Vagina (tissue), 2 donors: ENCODE measurements at regions not wholly inside any gene's neighbourhood (a gene's known extent, or its start where the extent isn't known, plus 50 kb on each side); places are given as distances from the start of the nearest gene placed in this dataset.

ENCODE experiments used
- CTCF ChIP-seq, 3 experiments: fragments of 450-650 bp in 2 of 3; fragments of 200-600 bp in 1 of 3; sonication (generic) in 1 of 3; IDR thresholded peaks; one replicate each; pipeline ENCODE4 v1.5.1; 2017 to 2019; ENCODE audit warnings: antibody characterized with exemption in 3 of 3, mild to moderate bottlenecking in 2 of 3, moderate library complexity in 2 of 3
- POLR2A ChIP-seq, 2 donors: fragments of 450-650 bp; IDR thresholded peaks; one replicate each; pipeline ENCODE4 v1.6.1; 2017; ENCODE audit warnings: antibody characterized with exemption in 2 of 2, mild to moderate bottlenecking in 2 of 2, moderate library complexity in 2 of 2
- POLR2AphosphoS5 ChIP-seq, 2 donors: sonication (generic); formaldehyde crosslinking; IDR thresholded peaks; one replicate each; pipeline ENCODE4 v1.9.0; 2017; ENCODE audit warnings: antibody characterized with exemption in 2 of 2, mild to moderate bottlenecking in 2 of 2, low read depth in 1 of 2; ENCODE audit not compliant: insufficient read depth in 1 of 2

- TF ChIP-seq CTCF (IDR thresholded peaks at IDR 0.05) (no peak), POLR2A (IDR thresholded peaks at IDR 0.05) (no peak), POLR2AphosphoS5 (IDR thresholded peaks at IDR 0.05; ENCODE audit: insufficient read depth in 1 of 2, low read depth in 1 of 2) (no peak)
Observed at GRCh38 chr22:23383491-23384361, 196.4 kb downstream of the IGLL1 start.
